GM23338 (cell line): ENCODE measurements at regions not wholly inside any gene's neighbourhood (a gene's known extent, or its start where the extent isn't known, plus 50 kb on each side); places are given as distances from the start of the nearest gene placed in this dataset.

Experiments
- CREB1 ChIP-seq: fragments of 250-450 bp; sonication (Bioruptor Pico); IDR thresholded peaks from 2 replicates; pipeline ENCODE4 v1.5.0; 2020; ENCODE audit warnings: low read depth, mild to moderate bottlenecking, moderate library complexity
- EZH2 ChIP-seq: fragments of 200-600 bp; sonication (generic); IDR thresholded peaks from one replicate; pipeline ENCODE4 v1.8.0; 2017; ENCODE audit warnings: antibody characterized with exemption, mild to moderate bottlenecking, low read depth; ENCODE audit not compliant: unreplicated experiment
- EZH2phosphoT487 ChIP-seq: fragments of 200-600 bp; sonication (generic); IDR thresholded peaks from one replicate; pipeline ENCODE4 v1.8.1; 2018; ENCODE audit warnings: antibody characterized with exemption; ENCODE audit not compliant: unreplicated experiment
- JUNB ChIP-seq: IDR thresholded peaks from one replicate; pipeline ENCODE4 v1.6.1; 2016; ENCODE audit warnings: antibody characterized with exemption; ENCODE audit not compliant: unreplicated experiment
- NANOG ChIP-seq: IDR thresholded peaks from 2 replicates; pipeline ENCODE4 v1.6.1; 2016; ENCODE audit warnings: antibody characterized with exemption, borderline replicate concordance
- POLR2AphosphoS5 ChIP-seq: IDR thresholded peaks from 2 replicates; pipeline ENCODE4 v1.6.1; 2016; ENCODE audit warnings: antibody characterized with exemption, low read depth
- TF ChIP-seq, protein P1 (sequence below), 2 experiments: fragments of 200-600 bp in 1 of 2; sonication (generic) in 1 of 2; conservative IDR thresholded peaks; 2 replicates each; pipeline versions ENCODE4 v1.5.1 to v1.6.1; 2016 to 2017; ENCODE audit warnings: antibody characterized with exemption in 2 of 2, low read depth in 2 of 2, mild to moderate bottlenecking in 2 of 2, moderate library complexity in 1 of 2
- TF ChIP-seq, protein P2 (sequence below): IDR thresholded peaks from one replicate; pipeline ENCODE4 v1.6.1; 2018; ENCODE audit warnings: antibody characterized with exemption; ENCODE audit not compliant: unreplicated experiment

- TF ChIP-seq CREB1 (CRISPR knock-in tag) (no peak), POLR2AphosphoS5 (no peak), EZH2phosphoT487 (no peak), EZH2 (no peak), NANOG (no peak), JUNB (no peak)
- TF ChIP-seq, protein P1, sequence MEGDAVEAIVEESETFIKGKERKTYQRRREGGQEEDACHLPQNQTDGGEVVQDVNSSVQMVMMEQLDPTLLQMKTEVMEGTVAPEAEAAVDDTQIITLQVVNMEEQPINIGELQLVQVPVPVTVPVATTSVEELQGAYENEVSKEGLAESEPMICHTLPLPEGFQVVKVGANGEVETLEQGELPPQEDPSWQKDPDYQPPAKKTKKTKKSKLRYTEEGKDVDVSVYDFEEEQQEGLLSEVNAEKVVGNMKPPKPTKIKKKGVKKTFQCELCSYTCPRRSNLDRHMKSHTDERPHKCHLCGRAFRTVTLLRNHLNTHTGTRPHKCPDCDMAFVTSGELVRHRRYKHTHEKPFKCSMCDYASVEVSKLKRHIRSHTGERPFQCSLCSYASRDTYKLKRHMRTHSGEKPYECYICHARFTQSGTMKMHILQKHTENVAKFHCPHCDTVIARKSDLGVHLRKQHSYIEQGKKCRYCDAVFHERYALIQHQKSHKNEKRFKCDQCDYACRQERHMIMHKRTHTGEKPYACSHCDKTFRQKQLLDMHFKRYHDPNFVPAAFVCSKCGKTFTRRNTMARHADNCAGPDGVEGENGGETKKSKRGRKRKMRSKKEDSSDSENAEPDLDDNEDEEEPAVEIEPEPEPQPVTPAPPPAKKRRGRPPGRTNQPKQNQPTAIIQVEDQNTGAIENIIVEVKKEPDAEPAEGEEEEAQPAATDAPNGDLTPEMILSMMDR (conservative IDR thresholded peaks at IDR 0.05; ENCODE audit: low read depth in 2 of 2), result no peak
- TF ChIP-seq, protein P2, sequence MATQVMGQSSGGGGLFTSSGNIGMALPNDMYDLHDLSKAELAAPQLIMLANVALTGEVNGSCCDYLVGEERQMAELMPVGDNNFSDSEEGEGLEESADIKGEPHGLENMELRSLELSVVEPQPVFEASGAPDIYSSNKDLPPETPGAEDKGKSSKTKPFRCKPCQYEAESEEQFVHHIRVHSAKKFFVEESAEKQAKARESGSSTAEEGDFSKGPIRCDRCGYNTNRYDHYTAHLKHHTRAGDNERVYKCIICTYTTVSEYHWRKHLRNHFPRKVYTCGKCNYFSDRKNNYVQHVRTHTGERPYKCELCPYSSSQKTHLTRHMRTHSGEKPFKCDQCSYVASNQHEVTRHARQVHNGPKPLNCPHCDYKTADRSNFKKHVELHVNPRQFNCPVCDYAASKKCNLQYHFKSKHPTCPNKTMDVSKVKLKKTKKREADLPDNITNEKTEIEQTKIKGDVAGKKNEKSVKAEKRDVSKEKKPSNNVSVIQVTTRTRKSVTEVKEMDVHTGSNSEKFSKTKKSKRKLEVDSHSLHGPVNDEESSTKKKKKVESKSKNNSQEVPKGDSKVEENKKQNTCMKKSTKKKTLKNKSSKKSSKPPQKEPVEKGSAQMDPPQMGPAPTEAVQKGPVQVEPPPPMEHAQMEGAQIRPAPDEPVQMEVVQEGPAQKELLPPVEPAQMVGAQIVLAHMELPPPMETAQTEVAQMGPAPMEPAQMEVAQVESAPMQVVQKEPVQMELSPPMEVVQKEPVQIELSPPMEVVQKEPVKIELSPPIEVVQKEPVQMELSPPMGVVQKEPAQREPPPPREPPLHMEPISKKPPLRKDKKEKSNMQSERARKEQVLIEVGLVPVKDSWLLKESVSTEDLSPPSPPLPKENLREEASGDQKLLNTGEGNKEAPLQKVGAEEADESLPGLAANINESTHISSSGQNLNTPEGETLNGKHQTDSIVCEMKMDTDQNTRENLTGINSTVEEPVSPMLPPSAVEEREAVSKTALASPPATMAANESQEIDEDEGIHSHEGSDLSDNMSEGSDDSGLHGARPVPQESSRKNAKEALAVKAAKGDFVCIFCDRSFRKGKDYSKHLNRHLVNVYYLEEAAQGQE, result no peak
Observed at GRCh38 chr21:35142036-35142815, 93.1 kb upstream of the RUNX1 start.
